ENCODE measurements at regions not wholly inside any gene's neighbourhood (a gene's known extent, or its start where the extent isn't known, plus 50 kb on each side); places are given as distances from the start of the nearest gene placed in this dataset.
"Not testable (repeated sequence)": the region's sequence is repeated elsewhere in the genome, so short reads cannot be mapped to it uniquely, and the experiment has no call there.

- H3K4me3 Mint-ChIP-seq, result no peak overlapping the region
- no peak overlapping the region for H3K27ac Mint-ChIP-seq
- no peaks in the 10 kb centered on the region for H3K4me1 Mint-ChIP-seq
- TF ChIP-seq, protein P1, sequence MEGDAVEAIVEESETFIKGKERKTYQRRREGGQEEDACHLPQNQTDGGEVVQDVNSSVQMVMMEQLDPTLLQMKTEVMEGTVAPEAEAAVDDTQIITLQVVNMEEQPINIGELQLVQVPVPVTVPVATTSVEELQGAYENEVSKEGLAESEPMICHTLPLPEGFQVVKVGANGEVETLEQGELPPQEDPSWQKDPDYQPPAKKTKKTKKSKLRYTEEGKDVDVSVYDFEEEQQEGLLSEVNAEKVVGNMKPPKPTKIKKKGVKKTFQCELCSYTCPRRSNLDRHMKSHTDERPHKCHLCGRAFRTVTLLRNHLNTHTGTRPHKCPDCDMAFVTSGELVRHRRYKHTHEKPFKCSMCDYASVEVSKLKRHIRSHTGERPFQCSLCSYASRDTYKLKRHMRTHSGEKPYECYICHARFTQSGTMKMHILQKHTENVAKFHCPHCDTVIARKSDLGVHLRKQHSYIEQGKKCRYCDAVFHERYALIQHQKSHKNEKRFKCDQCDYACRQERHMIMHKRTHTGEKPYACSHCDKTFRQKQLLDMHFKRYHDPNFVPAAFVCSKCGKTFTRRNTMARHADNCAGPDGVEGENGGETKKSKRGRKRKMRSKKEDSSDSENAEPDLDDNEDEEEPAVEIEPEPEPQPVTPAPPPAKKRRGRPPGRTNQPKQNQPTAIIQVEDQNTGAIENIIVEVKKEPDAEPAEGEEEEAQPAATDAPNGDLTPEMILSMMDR (IDR thresholded peaks at IDR 0.05), result no peak
- H3K9me3 Mint-ChIP-seq, result no peaks in the 10 kb centered on the region
- DNase-seq, result no peak
- no peaks in the 10 kb centered on the region for H3K36me3 Mint-ChIP-seq (ENCODE audit: low read depth)
- H3K27me3 Mint-ChIP-seq (ENCODE audit: low read depth, poor library complexity), result no peaks in the 10 kb centered on the region
Observed at GRCh38 chr6:78538002-78538401, 329.3 kb upstream of the IRAK1BP1 start.

GRCh38 chr6:78547636-78548035, 319.7 kb upstream of the IRAK1BP1 start:
- H3K27ac Mint-ChIP-seq; H3K4me3 Mint-ChIP-seq; DNase-seq; H3K9me3 Mint-ChIP-seq; H3K4me1 Mint-ChIP-seq; H3K27me3 Mint-ChIP-seq (ENCODE audit: low read depth, poor library complexity); H3K36me3 Mint-ChIP-seq (ENCODE audit: low read depth): not testable (repeated sequence)

DNA sequence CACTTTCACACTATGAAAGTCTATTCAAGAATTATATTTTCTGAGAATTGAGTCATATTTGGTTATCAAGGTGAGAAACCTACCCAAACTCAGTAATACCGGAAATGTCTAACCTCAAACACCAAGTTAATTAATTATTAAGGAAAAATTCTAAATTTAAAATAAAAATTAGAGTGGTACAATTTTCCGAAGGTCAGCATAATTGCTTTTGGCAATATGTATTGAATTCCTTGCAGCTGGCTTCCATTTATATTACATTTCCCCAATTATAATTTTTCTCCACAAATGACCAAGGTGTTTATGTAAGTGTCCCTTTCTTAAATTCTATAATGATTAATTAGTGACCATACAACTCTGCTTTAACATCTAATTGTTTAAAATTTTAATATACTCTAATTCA, 316.0 kb upstream of the IRAK1BP1 start:
- Mint-ChIP-seq H3K4me1 (no peaks in the 10 kb centered on the region), H3K9me3 (peaks cover 35% of the 10 kb centered on the region), H3K27me3 (ENCODE audit: low read depth, poor library complexity) (no peaks in the 10 kb centered on the region), H3K36me3 (ENCODE audit: low read depth) (no peaks in the 10 kb centered on the region), H3K27ac (no peak overlapping the region), H3K4me3 (no peak overlapping the region)
- no peak for DNase-seq
- TF ChIP-seq, protein P1 (IDR thresholded peaks at IDR 0.05), result no peak

GRCh38 chr6:78552435-78552834, 314.9 kb upstream of the IRAK1BP1 start:
- H3K9me3 Mint-ChIP-seq, result peaks cover 44% of the 10 kb centered on the region
- H3K27me3 Mint-ChIP-seq (ENCODE audit: low read depth, poor library complexity), result peaks cover 4% of the 10 kb centered on the region
- H3K4me3 Mint-ChIP-seq, result no peak overlapping the region
- DNase-seq, result no peak
- no peak overlapping the region for H3K27ac Mint-ChIP-seq
- H3K4me1 Mint-ChIP-seq, result no peaks in the 10 kb centered on the region
- TF ChIP-seq, protein P1 (IDR thresholded peaks at IDR 0.05), result no peak
- no peaks in the 10 kb centered on the region for H3K36me3 Mint-ChIP-seq (ENCODE audit: low read depth)

DNA sequence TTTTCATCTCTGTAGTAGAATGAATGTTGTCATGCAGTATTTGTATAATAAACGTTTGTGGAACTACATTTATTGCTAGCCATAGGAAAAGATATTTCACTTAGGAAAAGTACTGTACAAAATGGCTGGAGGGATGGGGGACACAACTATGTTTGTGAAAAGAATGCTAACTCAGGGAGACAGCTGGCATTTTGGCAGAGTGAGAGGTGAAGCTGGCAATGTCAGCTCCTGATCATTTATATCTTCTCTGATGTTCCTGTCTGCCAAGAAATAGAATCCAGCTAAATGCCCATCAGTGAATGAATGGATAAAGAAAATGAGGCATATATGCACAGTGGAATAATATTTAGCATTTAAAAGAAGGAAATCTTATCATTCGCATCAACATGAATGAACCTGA, 313.0 kb upstream of the IRAK1BP1 start:
- no peak overlapping the region for H3K27ac Mint-ChIP-seq
- no peaks in the 10 kb centered on the region for H3K36me3 Mint-ChIP-seq (ENCODE audit: low read depth)
- H3K4me3 Mint-ChIP-seq, result no peak overlapping the region
- H3K4me1 Mint-ChIP-seq, result no peaks in the 10 kb centered on the region
- peaks cover 49% of the 10 kb centered on the region for H3K9me3 Mint-ChIP-seq
- DNase-seq, result no peak
- peaks cover 4% of the 10 kb centered on the region for H3K27me3 Mint-ChIP-seq (ENCODE audit: low read depth, poor library complexity)
- TF ChIP-seq, protein P1 (IDR thresholded peaks at IDR 0.05), result no peak

DNA sequence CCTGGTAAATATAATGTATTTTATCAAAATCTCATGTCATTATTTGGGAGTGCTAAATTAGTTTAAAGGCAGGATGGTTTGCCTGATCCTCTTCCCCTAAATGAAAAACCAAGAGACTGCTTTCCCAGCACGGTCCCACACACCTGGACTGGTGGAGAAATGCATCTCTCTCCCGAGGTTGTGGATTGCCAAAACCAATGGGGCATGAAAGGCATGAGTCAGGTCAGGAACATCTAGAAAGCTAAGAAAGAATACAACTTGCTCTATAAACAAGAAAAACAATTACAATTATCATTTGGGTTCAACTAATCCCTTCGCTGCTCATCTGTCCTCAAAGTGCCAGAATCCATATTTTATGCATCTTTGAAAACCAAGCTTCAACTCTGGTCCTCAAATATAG, 308.3 kb upstream of the IRAK1BP1 start:
- H3K27me3 Mint-ChIP-seq (ENCODE audit: low read depth, poor library complexity), result peaks cover 7% of the 10 kb centered on the region

More for the DNA sequence above, 308.3 kb upstream of the IRAK1BP1 start:
- H3K27ac Mint-ChIP-seq, result no peak overlapping the region
- DNase-seq, result no peak
- TF ChIP-seq, protein P1 (IDR thresholded peaks at IDR 0.05), result no peak
- no peaks in the 10 kb centered on the region for H3K4me1 Mint-ChIP-seq
- peaks cover 37% of the 10 kb centered on the region for H3K9me3 Mint-ChIP-seq
- no peak overlapping the region for H3K4me3 Mint-ChIP-seq
- H3K36me3 Mint-ChIP-seq (ENCODE audit: low read depth), result no peaks in the 10 kb centered on the region
